ENCODE measurements at regions not wholly inside any gene's neighbourhood (a gene's known extent, or its start where the extent isn't known, plus 50 kb on each side); places are given as distances from the start of the nearest gene placed in this dataset.

GRCh38 chr9:515665-516064, 301.0 kb downstream of the DOCK8 start:
- no peak for DNase-seq

- no peak for DNase-seq
Observed at GRCh38 chr9:517993-518392, 303.3 kb downstream of the DOCK8 start.

DNA sequence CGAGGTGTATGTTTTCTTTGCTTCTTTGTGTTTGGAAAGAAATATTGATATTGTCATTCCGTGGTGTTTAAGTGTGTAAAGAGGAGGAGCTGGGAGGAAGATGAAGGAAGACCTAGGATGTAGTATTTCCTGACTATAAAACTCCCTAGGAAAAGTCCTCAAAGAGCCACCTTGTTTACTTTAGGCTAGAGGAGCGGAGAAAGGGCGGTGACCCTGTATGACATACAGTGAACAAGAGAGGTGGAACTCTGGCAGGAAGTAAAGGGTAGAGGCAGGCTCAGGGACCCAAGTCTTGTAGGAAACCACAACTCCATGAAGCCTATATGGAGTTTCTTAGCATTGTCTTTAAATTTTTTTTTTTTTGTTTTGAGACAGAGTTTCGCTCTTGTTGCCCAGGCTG, 303.9 kb downstream of the DOCK8 start:
- DNase-seq = no peak

DNA sequence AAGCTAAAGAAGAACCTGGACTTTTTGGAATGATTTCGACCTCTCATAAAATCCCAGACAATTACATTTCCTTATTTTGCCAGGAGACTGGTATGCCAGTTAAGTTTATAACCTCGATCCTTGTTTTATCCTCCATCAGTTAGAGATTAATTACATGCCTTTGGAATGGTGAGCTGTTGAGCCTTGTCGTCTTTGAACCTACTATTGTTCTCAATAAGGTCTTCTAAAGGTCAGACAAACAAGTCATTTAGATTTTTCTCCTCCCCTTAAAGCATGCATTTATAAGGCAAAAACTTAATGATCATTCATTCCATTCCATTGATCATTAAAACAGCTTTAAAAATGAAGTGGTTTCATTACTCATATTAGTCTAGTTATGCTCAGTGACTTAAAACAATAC, 304.9 kb downstream of the DOCK8 start:
- DNase-seq = no peak

DNA sequence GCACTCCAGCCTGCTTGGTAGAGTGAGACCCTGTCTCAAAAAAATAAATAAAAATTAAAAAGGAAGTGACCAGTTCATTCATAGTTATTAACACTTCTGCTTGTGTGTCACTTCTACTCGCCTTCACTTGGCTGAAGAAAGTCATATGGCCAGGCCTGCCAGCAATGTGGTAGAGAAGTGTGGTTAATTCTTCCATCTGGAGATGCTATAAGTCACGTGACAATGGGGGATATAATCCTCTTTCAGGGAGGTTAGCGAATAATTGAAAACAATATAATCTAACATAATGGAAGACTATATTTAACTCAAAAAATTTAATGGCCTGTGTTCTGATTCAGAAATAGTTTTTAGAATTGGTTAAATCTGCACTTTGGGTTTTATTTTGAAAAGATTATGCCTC, 305.6 kb downstream of the DOCK8 start:
- DNase-seq = no peak

DNA sequence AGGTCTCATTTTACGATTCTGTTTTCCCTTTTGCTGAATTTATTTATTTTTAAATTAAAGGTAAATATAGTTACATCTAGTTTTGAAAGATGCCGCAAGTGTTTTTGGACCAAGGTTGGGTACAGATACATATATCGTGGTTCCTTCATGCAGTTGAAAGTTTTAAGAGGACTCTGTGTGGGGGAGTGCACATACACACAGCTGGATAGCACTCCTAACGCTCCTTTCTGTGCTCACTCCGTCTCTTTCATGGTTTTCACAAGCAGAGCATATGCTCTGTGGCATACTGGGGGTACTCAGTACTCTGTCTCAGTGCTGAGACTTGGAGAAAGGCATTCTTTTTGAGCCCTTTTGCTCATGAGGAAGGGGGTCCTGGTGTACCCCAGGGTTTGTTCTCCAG, 307.5 kb downstream of the DOCK8 start:
- DNase-seq = no peak

- no peak for DNase-seq
Observed at GRCh38 chr9:522658-523057, 308.0 kb downstream of the DOCK8 start.

DNA sequence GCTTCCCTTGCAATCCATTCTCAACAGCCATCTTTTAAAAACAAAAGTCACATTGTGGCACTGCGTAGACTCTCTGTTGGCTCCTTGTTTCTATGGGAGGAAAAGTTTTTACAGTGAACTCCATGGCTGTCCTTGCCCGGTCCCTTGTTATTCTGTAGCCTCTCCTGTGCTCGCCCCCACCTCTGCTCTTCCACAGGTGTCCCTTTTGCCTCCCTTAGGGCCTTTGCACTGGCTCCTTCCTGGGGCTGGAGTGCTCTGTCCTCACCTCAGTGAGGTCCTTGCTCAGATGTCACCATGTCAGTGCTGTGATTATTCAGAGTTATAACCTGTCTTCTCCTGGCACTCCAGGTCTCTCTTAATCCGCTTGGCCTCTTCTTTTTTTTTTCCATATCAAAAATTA, 308.8 kb downstream of the DOCK8 start:
- no peak for DNase-seq

DNA sequence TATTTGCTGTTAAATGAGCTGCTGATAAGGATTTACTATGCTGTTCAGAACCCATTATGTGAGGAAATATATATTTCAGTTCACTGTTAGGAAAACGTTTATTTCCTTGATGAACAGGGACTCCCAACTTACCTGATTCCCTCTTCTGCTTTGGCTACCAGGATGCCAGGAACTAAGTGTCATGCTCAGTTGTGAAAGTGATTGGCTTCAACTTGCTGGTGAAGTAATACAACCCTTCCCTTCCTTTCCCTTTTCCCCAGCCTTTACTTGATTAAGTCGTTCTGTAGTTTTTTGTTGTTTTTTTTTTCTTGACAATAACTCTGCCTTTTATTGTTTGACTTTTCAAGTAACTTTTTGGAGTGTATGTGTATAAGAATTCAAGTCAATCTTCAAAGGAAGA, 309.3 kb downstream of the DOCK8 start:
- no peak for DNase-seq

GRCh38 chr9:526904-527591, 312.4 kb downstream of the DOCK8 start:
- no peak for DNase-seq

DNA sequence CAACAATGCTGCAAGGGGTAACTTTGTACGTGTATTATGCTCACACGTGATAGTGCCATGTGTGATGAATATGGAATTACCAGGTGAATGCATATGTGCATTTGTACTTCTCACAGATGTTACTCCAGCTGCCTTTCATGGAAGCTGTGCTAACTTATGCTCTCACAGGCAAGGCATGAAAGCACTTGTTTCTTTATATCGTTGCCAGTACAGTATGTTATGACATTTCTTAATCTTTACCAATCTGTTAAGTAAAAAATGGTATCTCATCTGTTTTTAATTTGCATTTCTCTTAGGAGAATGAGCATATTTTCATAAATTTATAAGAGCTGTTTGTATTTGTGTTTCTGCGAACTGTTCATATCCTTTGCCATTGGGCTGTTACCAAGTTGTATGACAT, 311.8 kb upstream of the DMRT1 start:
- no peak for DNase-seq

- no peak for DNase-seq
Observed at GRCh38 chr9:530681-531080, 310.8 kb upstream of the DMRT1 start.

- no peak for DNase-seq
Observed at GRCh38 chr9:532707-533106, 308.8 kb upstream of the DMRT1 start.

GRCh38 chr9:534886-535285, 306.6 kb upstream of the DMRT1 start:
- DNase-seq = no peak

DNA sequence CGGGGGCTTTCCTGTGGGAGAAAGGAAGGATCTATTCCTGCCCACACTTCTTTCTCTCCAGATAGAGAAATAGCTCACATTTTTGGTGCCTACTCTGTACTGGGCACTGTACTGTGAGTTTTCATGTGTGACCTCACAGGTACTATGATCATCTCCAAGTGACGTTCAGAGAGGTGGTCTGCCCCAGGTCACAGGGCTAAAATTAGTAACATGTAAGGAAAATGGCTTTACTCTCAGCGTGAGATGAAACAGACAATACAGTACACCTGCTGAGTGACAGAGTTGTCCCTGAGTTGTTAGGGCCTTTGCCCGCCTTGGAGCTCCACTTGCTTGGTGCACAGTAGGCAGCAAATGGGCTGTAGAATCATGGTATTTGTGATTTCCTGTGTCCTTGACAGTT, 306.1 kb upstream of the DMRT1 start:
- DNase-seq = no peak

DNA sequence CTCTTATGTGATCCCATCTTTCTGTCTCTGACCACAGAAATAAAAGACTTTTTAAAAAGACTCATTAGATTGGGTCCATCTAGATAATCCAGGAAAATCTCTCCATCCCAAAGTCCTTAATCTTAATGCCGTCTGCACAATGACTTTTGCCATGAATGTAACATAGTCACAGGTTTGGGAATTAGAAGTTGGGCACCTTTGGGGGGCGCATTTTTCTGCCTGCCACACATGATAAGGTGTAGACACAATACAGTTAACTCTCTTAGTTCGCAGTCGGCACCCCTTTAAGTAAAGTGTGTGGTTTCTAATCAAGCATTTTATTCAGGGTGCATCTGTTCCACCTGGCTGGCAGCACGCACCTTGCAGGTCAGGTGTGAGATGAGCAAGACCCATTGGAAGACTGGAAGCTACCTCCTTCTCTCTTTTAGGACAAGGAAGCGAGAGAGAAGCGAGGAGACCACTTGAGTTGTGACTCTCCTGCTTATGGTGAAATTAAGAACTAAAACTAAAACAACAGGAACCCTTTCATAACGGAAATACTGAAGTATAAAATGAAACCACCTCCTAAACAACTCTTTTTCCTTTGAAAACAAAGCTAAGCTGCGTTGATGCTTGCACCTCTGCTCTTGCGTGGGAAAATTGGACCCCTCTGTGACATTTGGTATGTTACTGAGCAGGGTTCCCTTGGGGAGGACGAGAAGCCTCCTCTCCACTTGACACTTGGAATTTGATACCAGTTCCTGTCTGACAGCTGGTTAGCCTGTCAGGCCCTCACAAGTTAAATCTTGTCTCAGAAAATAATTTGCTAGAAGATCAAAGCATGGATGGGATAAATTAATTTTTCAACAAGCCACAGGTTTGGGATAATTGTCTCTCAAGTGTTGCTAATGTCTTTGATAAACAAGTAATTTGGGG, 304.6 kb upstream of the DMRT1 start:
- DNase-seq = no peak

DNA sequence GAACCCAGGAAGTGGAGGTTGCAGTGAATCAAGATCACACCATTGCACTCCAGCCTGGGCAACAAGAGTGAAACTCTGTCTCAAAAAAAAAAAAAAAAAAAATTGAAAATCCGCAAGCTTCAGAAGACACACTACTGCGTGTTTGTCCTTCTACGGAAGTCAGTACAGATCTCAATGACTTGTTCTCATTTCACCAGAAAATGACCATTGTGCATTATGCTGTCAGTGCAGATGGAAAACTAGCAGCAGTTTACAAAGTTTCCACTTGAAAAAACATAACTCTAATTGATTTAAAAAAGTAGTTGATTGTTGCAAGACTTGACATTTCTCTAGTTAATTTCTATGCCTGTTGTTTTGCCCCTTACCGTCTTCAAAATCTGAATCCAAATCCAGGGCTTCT, 298.0 kb upstream of the DMRT1 start:
- no peak for DNase-seq

GRCh38 chr9:545480-545879, 296.0 kb upstream of the DMRT1 start:
- DNase-seq = no peak

DNA sequence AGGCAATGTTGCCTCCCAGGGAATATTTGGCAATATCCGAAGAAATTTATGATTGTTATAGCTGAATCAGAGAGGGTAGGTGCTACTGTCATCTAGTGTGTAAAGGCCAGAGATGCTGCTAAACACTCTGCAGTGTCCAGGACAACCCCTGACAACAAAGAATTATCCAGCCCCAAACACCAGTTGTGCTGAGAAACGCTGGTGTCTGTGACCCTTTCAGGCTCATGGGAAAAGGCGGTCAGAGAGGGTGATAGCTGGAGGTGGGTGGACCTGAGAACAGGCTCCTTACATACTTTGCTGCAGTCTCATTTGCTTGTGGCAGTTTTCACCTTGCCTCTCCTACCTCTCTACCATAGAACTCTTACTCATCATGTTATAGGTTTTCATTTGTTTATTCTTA, 295.3 kb upstream of the DMRT1 start:
- no peak for DNase-seq

DNA sequence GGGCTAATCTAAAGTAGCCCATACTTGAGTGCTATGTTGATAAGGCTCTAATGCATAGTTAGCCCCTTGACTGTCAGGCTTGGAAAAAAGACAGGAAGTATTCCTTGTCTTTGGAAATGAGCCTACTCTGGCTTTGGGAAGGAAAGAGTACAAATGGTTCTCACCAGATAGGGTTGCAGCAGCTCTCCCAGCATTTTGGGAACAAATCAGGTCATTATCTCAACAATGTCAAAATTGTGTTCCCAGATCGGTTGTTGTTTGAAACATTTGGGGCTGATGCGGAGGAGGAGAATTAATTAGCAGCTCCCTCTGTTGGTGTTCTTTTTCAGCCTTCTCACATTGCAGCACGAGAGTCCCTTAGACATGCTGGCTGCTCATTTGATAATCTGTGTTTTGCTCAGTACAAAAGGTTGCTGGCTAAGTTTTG, 294.7 kb upstream of the DMRT1 start:
- peak; percentile 17 for DNase-seq

- DNase-seq = peak; percentile 4
Observed at GRCh38 chr9:547314-547713, 294.2 kb upstream of the DMRT1 start.

- DNase-seq = no peak
Observed at GRCh38 chr9:549455-549997, 292.0 kb upstream of the DMRT1 start.

- no peak for DNase-seq
Observed at GRCh38 chr9:550333-550732, 291.2 kb upstream of the DMRT1 start.
